Sigmoid colon (tissue), 4 donors: ENCODE measurements at regions not wholly inside any gene's neighbourhood (a gene's known extent, or its start where the extent isn't known, plus 50 kb on each side); places are given as distances from the start of the nearest gene placed in this dataset.

Experiments
- EP300 ChIP-seq, 4 donors: sonication (generic); formaldehyde crosslinking; IDR thresholded peaks; one replicate each; pipeline ENCODE4 v1.6.1; 2017; ENCODE audit warnings: antibody characterized with exemption in 4 of 4
- POLR2AphosphoS5 ChIP-seq, 4 donors: sonication (generic); formaldehyde crosslinking; IDR thresholded peaks; one replicate each; pipeline ENCODE4 v1.6.1; 2017; ENCODE audit warnings: antibody characterized with exemption in 4 of 4

DNA sequence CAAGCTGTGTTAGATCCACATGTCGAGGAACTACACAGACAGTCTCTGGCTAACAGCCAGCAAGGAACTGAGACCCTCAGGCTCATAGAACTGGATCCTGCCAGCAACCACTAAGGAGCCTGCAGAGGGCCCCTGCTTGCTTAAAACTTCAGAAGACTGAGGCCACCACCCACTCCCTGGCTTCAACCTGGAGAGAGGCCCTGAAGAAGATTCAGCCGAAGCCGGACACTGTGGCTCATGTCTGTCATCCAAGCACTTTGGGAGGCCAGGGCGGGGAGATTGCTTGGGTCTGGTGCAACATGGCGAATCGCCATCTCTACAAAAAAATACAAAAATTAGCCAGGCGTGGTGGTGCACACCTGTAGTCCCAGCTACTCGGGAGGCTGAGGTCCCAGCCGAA lies 92.6 kb upstream of the TMPRSS2 start:
- TF ChIP-seq POLR2AphosphoS5 (IDR thresholded peaks at IDR 0.05) = no peak
- no peak for TF ChIP-seq EP300 (IDR thresholded peaks at IDR 0.05)
